GM18868 (cell line): ENCODE measurements at regions not wholly inside any gene's neighbourhood (a gene's known extent, or its start where the extent isn't known, plus 50 kb on each side); places are given as distances from the start of the nearest gene placed in this dataset.
A peak's percentile ranks its signal among the peaks of the same experiment; 100 is the strongest.
"Not testable (repeated sequence)": the region's sequence is repeated elsewhere in the genome, so short reads cannot be mapped to it uniquely, and the experiment has no call there.

ENCODE experiments used
- ATAC-seq: cut with Tn5 transposase; IDR thresholded peaks from one replicate; pipeline ENCODE4 v1.9.1; 2021; ENCODE audit warnings: mild to moderate bottlenecking, moderate library complexity; ENCODE audit not compliant: unreplicated experiment

DNA sequence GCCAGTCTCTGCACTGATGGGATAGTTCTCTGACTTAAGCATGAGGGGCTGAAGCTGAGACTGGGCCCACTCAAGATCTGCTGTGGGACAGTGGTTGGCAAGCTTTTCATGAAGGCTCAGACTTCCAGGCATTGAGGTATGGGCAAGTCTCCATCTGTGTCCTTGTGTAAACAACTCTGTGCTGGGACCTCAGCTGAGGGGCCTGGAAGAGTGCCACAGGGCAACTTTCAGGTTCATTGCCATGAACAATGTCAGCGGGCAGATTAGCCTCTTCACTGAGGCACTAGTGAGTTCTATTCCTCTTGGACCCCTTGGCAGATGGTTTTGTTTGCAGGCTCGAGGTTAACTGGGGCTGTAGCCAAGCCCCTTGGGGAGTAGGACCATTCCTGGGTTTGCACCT is 127.1 kb downstream of the MRPS30 start:
- no peak for ATAC-seq

GRCh38 chr5:44942524-44943001 is 133.8 kb downstream of the MRPS30 start:
- no peak for ATAC-seq

DNA sequence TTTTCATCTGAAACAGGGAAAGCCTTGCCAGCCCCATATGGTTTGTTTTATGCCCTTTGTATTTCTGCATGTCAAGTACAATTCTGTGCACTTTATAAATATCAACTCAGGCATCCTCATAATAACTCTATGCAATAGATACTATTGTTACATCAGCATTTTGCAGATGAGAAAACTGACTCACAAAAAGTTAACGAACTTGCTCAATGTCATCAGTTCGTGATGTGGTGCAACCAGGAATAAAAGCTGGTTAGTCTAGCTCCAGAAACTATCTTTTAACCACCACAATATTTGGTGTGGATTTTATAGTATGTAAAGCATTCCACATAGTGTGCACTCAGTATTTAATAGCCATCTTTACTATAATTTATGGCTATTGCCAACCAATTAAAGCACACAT is 134.9 kb downstream of the MRPS30 start:
- no peak for ATAC-seq

- no peak for ATAC-seq
Observed at GRCh38 chr5:44945743-44946142, 137.0 kb downstream of the MRPS30 start.

GRCh38 chr5:44949687-44950086 is 140.9 kb downstream of the MRPS30 start:
- no peak for ATAC-seq

DNA sequence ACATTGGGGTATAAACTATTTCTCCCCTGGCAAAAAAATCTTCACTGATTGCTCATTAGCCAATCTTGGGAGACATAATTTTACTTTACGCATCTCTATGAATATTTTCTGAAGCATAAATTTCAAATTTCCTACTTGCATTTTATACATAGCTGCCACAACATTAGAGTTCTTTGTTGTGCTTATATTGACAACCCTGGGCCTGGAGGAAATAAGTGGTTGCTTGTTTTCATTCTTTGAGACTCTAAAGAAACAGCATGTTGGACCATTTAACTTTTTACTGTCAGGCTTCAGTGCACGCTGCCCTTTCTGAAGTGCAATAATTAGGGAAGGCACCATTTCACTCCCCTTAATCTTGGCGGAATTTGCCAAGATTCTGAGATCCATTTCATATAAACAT is 142.6 kb downstream of the MRPS30 start:
- ATAC-seq, result no peak

DNA sequence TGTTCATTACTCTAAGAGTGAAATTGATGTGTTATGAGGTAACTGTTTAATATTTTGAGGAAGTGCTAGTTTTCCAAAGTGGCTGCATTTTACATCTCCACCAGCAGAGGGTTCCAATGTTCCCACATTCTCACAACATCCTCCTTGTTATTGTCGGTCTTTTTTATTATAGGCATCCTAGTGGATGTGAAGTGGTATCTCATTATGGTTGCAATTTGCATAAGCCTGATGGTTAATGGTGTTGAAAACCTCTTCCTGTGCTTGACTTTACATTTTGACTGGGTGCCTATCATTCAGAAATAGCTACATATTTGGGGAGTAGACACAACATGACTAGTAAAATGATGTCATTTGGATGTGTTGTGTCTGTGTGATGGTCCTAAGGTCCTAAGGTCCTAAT is 143.6 kb downstream of the MRPS30 start:
- peak; percentile 87 for ATAC-seq

DNA sequence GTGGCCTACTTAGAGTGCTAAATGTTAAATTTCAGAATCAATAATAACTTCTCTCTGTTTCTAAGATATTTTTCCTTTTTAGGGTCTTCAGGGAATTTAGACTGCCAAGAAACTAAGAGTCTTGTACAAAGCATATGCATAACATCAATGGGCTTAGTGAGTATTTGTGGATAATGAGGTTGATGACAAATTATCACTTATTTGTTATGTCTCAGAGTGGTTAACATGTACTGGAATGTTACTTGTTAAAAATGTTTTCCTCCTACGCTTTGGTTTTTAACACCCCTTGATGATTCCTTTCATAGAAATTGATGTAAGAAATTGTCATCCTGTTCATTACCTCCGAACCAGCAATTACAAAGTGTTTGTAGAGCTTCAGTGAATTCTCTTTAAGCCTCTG is 144.3 kb downstream of the MRPS30 start:
- no peak for ATAC-seq

DNA sequence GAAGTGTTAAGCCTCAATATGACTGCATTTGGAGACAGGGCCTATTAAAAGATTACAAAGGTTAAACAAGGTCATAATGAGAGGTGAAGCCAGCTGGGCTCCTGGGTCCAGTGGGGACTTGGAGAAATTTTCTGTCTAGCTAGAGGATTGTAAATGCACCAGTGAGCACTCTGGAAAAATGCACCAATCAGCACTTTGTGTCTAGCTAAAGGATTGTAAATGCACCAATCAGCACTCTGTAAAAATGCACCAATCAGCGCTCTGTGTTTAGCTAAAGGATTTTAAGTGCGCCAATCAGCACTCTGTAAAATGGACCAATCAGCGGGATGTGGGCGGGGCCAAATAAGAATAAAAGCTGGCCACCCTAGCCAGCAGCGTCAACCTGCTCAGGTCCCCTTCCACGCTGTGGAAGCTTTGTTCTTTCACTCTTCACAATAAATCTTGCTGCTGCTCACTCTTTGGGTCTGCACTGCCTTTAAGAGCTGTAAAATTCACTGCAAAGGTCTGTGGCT is 150.3 kb downstream of the MRPS30 start:
- not testable (repeated sequence) for ATAC-seq

DNA sequence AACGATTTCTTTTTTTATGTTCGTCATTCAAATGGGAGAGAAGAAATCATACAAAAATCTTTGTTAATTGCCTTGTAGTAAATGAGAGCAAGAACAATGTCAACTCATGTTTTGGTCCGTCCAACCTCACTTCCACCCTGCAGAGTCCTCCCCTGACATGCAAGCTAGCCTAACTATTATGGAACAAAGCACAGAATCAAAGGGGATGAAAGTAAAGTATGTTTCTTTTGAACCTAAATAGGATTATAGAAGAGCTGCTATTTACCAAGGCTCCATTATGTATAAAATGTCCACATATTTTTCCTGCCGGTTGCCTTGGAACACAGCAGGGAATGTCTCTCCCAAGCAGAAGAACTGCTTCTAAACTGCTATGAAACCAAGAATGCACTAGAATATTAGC is 161.1 kb downstream of the MRPS30 start:
- ATAC-seq, result no peak

DNA sequence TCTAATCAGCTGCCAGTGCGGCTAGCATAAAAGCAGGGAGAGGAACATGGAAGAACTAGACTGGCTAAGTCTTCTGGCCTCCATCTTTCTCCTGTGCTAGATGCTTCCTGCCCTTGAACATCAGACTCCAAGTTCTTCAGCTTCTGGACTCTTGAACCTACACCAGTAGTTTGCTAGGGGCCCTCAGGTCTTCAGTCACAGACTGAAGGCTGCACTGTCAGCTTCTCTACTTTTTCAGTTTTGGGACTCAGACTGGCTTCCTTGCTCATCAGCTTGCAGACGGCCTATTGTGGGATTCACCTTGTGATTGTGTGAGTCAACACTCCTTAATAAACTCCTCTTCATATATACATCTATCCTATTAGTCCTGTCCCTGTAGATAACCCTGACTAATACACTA is 162.2 kb downstream of the MRPS30 start:
- not testable (repeated sequence) for ATAC-seq

- no peak for ATAC-seq
Observed at GRCh38 chr5:44974813-44975212, 166.1 kb downstream of the MRPS30 start.

DNA sequence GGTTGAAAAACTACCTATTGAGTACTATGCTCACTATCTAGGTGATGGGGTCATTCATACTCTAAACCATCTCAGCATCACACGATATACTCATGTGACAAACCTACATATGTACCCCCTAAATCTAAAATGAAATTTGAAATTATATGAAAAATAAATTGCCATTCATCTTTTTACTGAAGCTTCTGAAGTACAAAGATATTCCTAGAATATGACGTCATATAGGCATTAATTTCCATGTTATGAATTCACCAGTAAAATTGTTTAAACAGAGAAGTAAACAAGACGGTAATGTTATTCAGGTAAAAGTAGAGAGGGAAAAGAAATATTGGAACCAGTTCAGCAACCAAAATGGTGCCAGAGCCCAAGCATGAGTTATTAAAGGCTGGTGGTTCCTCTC is 173.0 kb downstream of the MRPS30 start:
- no peak for ATAC-seq

DNA sequence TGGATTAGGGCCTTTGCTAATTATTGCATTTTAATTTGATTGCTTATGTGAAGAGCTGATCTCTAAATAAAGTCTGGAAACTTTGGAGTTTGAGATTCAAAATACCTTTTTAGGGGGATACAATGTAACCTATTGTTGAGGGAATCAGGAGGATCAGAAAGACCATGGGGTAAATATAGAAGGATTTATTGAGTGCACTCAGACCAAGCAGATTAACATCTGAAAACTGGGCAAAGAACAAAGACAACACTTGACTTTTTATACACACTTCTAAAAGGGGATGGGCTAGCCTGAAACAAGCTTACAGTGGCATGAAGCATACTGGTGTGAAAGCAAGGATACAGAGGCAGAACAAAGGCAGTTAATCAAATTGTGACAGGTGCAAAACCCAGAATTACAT is 174.3 kb downstream of the MRPS30 start:
- ATAC-seq, result no peak

GRCh38 chr5:44987026-44987425 is 178.3 kb downstream of the MRPS30 start:
- ATAC-seq, result no peak

- no peak for ATAC-seq
Observed at GRCh38 chr5:44991693-44992092, 182.9 kb downstream of the MRPS30 start.

DNA sequence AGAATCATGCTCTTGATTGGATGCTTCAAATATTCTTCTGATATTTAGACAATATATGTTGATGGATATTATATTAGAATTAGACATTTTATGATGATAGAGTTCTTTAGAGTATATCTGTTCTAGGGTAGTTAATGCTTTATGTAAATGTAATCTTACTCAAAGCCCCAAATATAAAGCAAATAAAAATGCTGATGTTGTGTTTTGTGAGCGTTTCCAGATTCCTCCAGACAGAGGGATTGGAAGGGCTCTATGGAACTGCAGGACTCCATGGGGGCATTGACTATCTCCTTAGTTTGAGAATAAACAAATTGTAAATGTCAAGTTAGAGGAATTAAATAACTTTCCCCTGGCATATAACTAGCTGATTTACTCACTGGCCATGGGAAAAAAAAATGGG is 184.5 kb downstream of the MRPS30 start:
- ATAC-seq, result no peak

GRCh38 chr5:44997506-44997905 is 188.8 kb downstream of the MRPS30 start:
- ATAC-seq, result no peak

GRCh38 chr5:45007102-45007501 is 198.4 kb downstream of the MRPS30 start:
- ATAC-seq, result not testable (repeated sequence)

GRCh38 chr5:45017568-45017967 is 208.8 kb downstream of the MRPS30 start:
- no peak for ATAC-seq

DNA sequence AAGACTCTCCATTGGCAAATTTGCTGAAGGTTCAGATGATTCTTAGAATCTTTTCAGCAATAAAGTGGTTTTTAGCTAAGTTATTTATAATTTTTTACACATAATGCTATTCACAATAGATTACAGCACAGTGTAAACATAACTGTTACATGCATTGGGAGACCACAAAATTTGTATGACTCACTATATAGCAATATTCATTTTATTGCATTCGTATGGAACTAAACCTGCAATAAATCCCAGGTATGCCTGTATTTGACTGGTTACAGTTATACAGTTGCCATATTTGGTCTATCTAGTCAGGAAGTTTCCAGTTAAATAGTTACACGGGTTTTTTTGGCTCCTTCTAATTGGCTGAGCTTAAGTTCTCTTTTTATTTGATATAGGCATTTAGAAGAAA is 220.8 kb downstream of the MRPS30 start:
- no peak for ATAC-seq

DNA sequence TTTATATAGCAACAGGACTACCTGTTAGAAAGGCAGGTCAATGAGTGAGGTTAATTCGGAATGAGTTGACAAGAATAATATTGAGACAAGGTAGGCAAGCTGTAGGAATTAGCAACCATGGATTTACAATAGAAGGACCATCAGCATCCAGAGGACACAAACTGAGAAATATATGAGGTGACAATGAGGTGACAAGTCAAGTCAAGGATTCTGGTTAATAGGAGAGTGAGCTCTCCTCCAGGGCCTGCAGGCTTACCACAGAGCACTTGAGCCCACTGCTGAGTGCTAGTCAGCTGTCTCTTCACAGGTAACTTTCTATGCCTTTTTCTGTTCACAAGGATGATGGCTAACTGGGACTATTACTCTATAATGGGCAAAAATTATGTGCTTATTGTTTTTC is 227.2 kb downstream of the MRPS30 start:
- no peak for ATAC-seq

- ATAC-seq, result peak; percentile 9
Observed at GRCh38 chr5:45037927-45038326, 229.2 kb downstream of the MRPS30 start.
